ENCODE measurements at regions not wholly inside any gene's neighbourhood (a gene's known extent, or its start where the extent isn't known, plus 50 kb on each side); places are given as distances from the start of the nearest gene placed in this dataset.

GRCh38 chr21:14688412-14688811 lies 142.3 kb upstream of the SAMSN1 start:
- DNase-seq (ENCODE audit: low spot score): no peak
- no peaks in the 10 kb centered on the region for H3K9me3 ChIP-seq
- H3K4me3 ChIP-seq: no peak overlapping the region
- TF ChIP-seq CTCF (IDR thresholded peaks at IDR 0.05): no peak
- no peaks in the 10 kb centered on the region for H3K36me3 ChIP-seq
- ATAC-seq (ENCODE audit: insufficient number of reproducible peaks, low FRiP score, low read depth): no peak
- no peaks in the 10 kb centered on the region for H3K4me1 ChIP-seq (ENCODE audit: control insufficient read depth in 1 of 2, low read depth in 2 of 2)
- H3K27ac ChIP-seq: no peak overlapping the region
- H3K27me3 ChIP-seq (replicated peaks; ENCODE audit: insufficient read depth): no peaks in the 10 kb centered on the region

DNA sequence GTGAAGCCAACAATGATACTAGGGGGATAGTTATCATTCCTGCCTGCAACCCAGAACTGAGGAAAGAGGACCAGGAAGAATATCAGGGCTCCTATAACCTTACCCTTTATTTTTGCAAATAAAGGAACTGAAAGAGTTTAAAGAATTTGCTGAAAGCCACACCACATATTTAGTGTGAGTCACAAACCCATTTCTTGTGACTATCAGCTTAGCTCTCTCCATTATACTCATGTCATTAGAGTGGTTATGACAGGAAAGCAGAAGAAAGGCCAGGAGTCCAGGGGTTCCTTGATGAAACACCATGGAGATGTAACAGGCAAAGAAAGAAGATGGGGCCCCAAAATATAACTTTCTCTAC lies 141.1 kb upstream of the SAMSN1 start:
- TF ChIP-seq CTCF (IDR thresholded peaks at IDR 0.05): no peak
- no peaks in the 10 kb centered on the region for H3K36me3 ChIP-seq
- no peak for ATAC-seq (ENCODE audit: insufficient number of reproducible peaks, low FRiP score, low read depth)
- H3K4me1 ChIP-seq (ENCODE audit: control insufficient read depth in 1 of 2, low read depth in 2 of 2): no peaks in the 10 kb centered on the region
- no peak for DNase-seq (ENCODE audit: low spot score)
- H3K27me3 ChIP-seq (replicated peaks; ENCODE audit: insufficient read depth): no peaks in the 10 kb centered on the region
- no peak overlapping the region for H3K4me3 ChIP-seq
- H3K9me3 ChIP-seq: no peaks in the 10 kb centered on the region
- H3K27ac ChIP-seq: no peak overlapping the region

DNA sequence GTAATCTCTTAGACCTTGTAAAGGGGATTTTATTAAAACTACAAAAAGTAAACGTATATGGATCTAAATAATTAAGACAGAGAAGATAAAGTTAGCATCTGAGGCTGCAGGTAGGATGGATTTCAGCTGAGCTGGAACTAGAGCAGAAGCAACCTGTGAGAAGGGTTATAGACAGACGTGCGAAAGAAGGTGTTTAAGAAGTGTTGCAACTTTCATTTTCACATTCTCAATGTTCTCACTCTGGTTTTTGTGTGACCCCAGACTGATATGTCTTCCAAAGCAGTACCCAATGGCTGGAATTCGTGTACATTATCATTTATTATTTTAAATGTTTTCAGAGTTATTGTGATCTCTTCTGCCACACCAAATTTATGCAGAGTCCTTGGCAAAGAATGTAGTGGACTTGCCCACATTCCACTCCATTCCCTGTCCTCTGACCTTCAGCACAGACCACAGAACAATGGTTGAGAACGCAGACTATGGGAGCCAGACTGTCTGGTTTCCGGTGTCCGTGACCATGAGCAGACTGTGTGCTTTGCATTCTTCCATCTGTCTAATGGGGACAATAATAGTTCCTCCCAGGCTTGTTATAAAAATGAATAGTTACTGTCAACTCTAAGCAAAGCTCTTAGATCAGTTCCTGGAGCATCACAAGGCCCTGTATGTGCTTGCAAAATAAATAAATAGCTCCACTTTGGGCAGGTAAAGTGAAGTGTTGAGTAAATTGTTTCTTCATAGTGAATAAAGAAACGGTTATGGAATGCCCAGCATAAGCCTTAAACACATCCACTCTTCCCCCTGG lies 140.6 kb upstream of the SAMSN1 start:
- H3K4me1 ChIP-seq (ENCODE audit: control insufficient read depth in 1 of 2, low read depth in 2 of 2): no peaks in the 10 kb centered on the region
- H3K4me3 ChIP-seq: no peak overlapping the region
- no peaks in the 10 kb centered on the region for H3K36me3 ChIP-seq
- no peaks in the 10 kb centered on the region for H3K27me3 ChIP-seq (replicated peaks; ENCODE audit: insufficient read depth)
- H3K9me3 ChIP-seq: no peaks in the 10 kb centered on the region
- no peak overlapping the region for H3K27ac ChIP-seq
- DNase-seq (ENCODE audit: low spot score): no peak
- no peak for ATAC-seq (ENCODE audit: insufficient number of reproducible peaks, low FRiP score, low read depth)
- TF ChIP-seq CTCF (IDR thresholded peaks at IDR 0.05): no peak

GRCh38 chr21:14685568-14685967 lies 139.5 kb upstream of the SAMSN1 start:
- H3K27me3 ChIP-seq (replicated peaks; ENCODE audit: insufficient read depth): no peaks in the 10 kb centered on the region
- H3K27ac ChIP-seq: no peak overlapping the region
- H3K36me3 ChIP-seq: no peaks in the 10 kb centered on the region
- no peaks in the 10 kb centered on the region for H3K4me1 ChIP-seq (ENCODE audit: control insufficient read depth in 1 of 2, low read depth in 2 of 2)
- no peak for TF ChIP-seq CTCF (IDR thresholded peaks at IDR 0.05)
- no peak overlapping the region for H3K4me3 ChIP-seq
- H3K9me3 ChIP-seq: no peaks in the 10 kb centered on the region
- DNase-seq (ENCODE audit: low spot score) (no peak), ATAC-seq (ENCODE audit: insufficient number of reproducible peaks, low FRiP score, low read depth) (no peak)

DNA sequence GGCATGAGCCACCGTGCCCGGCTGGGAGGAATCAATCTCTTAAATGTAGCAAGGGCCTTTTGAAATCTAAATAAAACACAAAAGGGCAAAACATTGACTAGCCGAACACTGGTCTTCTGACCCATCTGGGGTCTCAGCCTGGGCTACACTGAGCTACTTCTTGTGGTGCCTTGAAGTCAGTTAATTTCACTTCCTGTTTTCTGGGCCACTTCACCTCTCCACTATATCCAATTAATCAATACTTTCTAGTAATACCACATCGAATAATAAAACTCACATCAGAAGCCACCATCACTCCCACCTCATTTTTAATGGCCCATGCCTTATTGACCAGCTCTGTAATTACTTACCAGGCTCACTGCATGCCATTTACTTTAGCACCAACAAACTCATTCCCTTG lies 138.0 kb upstream of the SAMSN1 start:
- ATAC-seq (ENCODE audit: insufficient number of reproducible peaks, low FRiP score, low read depth) (no peak), DNase-seq (ENCODE audit: low spot score) (no peak)
- no peak for TF ChIP-seq CTCF (IDR thresholded peaks at IDR 0.05)

More for the DNA sequence above, 138.0 kb upstream of the SAMSN1 start:
- H3K27me3 ChIP-seq (replicated peaks; ENCODE audit: insufficient read depth): no peaks in the 10 kb centered on the region
- H3K36me3 ChIP-seq: no peaks in the 10 kb centered on the region
- no peak overlapping the region for H3K27ac ChIP-seq
- H3K4me1 ChIP-seq (ENCODE audit: control insufficient read depth in 1 of 2, low read depth in 2 of 2): no peaks in the 10 kb centered on the region
- H3K9me3 ChIP-seq: no peaks in the 10 kb centered on the region
- H3K4me3 ChIP-seq: no peak overlapping the region
